ENCODE measurements at regions not wholly inside any gene's neighbourhood (a gene's known extent, or its start where the extent isn't known, plus 50 kb on each side); places are given as distances from the start of the nearest gene placed in this dataset.

DNA sequence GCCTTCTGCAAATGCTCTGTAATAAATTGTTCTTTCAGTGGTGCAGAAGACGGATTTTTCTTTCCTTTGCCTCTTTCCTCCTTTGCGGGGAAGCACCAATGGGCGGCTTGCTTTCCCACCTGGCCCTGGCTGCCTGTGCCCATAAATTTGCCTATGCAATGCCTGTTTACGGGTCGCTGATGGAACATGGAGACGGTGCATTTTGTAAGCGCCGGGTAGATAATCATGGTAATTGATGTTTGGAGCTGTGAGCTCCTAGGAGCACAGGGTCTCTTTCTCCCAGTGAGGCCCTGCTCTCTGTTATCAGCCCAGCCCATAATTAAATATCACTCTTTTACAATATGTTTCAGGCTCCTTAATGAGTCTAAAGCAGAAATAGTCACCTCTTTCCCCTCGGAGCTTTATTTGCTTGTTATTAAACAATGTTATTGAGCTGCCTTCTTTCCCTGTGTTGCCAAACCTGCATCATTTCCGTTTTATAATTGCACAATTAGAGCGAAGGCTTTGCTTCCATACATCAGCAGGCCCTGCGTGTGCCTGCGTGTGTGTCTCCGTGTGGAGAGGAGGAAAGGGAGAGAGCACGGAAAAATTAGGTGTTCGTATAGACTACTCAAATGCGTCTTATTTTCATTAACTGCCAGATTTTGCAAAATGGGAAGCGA lies 437.4 kb upstream of the POU3F3 start:
- TF ChIP-seq, protein P1, sequence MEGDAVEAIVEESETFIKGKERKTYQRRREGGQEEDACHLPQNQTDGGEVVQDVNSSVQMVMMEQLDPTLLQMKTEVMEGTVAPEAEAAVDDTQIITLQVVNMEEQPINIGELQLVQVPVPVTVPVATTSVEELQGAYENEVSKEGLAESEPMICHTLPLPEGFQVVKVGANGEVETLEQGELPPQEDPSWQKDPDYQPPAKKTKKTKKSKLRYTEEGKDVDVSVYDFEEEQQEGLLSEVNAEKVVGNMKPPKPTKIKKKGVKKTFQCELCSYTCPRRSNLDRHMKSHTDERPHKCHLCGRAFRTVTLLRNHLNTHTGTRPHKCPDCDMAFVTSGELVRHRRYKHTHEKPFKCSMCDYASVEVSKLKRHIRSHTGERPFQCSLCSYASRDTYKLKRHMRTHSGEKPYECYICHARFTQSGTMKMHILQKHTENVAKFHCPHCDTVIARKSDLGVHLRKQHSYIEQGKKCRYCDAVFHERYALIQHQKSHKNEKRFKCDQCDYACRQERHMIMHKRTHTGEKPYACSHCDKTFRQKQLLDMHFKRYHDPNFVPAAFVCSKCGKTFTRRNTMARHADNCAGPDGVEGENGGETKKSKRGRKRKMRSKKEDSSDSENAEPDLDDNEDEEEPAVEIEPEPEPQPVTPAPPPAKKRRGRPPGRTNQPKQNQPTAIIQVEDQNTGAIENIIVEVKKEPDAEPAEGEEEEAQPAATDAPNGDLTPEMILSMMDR (IDR thresholded peaks at IDR 0.05; ENCODE audit: extremely low read depth, insufficient read depth, missing control alignments) = no peak
- in situ Hi-C loops (cut with MboI; ENCODE audit: low pct_unique_long_range_greater_than_20kb, low sequenced_read_pairs, unreplicated experiment) = no loop called here
- DNase-seq (ENCODE audit: low spot score) = no peak

DNA sequence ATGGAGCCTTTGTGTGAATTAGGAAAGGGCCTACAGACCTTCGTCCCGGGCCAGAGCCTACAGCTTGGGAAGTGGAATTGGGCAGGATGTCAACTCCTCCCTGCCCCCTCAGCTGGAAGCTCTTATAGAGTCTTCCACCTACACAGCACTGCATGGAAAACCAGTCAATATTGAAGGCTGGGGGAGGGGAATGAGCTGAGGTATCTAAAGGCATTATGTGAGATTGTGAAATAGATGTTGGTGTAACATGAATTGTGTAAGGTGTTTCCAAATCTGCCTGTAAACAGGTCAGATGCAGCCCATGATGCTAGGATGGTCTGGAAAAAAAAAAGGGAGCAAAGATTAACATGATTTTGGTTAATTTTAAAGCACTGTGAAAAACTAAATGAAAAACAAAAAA lies 433.5 kb upstream of the POU3F3 start:
- no peak for DNase-seq (ENCODE audit: low spot score)
- TF ChIP-seq, protein P1 (IDR thresholded peaks at IDR 0.05; ENCODE audit: extremely low read depth, insufficient read depth, missing control alignments) = no peak
- in situ Hi-C loops (cut with MboI; ENCODE audit: low pct_unique_long_range_greater_than_20kb, low sequenced_read_pairs, unreplicated experiment) = no loop called here

DNA sequence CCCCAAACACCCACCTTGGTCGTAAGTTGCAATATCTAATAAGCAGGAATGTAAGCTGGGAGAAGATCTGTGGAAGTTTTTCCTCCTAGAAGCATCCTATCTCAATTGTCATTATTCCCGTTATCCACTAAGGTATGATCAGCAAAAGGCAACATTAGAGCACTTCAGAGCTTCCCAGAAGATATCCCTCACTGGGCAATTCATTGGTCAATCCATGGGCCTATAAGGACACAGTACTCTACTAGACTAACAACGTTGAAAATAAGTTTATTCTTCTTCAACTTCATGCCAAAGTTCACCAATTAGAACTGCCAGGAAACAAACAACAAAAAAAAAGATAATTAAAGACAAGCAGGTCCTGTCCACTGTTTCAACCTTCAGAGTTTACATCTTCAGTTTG lies 433.0 kb upstream of the POU3F3 start:
- TF ChIP-seq, protein P1 (IDR thresholded peaks at IDR 0.05; ENCODE audit: extremely low read depth, insufficient read depth, missing control alignments) = no peak
- DNase-seq (ENCODE audit: low spot score) = no peak
- in situ Hi-C loops (cut with MboI; ENCODE audit: low pct_unique_long_range_greater_than_20kb, low sequenced_read_pairs, unreplicated experiment) = no loop called here

DNA sequence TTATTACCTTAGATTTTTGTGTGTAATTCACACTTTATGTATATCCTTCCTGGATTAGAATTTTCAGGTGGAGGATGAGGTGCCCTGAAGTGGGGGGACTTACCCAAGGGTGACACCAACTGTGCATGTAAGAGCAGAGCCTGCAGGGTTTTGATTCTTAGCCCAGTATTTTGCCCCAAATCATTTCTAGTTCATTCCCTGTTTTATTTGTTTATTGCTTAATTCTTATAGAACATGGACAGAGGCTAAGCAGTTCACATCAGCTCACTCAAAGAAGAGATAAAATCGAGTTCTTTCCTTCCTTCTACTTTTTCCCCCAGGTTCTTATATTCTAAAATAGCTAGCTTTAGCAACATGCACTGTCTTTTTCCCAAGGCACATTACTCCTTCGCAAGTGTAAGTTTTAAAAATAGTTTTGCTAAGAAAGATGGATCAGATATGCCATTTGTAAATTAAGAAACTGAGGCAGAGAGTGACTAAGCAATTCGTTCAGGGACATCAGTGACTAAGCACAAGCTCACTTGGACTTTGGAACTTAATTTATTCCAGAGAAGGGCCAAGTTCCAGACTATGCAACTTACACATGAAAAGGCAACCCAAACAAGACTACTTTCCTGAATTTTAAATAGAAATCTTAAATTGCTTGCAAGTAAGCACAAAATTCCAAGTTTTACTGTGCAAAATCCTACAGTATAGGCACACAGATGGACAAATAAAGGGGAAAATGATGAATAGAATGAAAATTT lies 427.9 kb upstream of the POU3F3 start:
- TF ChIP-seq, protein P1 (IDR thresholded peaks at IDR 0.05; ENCODE audit: extremely low read depth, insufficient read depth, missing control alignments) = no peak
- in situ Hi-C loops (cut with MboI; ENCODE audit: low pct_unique_long_range_greater_than_20kb, low sequenced_read_pairs, unreplicated experiment) = no loop called here
- no peak for DNase-seq (ENCODE audit: low spot score)

DNA sequence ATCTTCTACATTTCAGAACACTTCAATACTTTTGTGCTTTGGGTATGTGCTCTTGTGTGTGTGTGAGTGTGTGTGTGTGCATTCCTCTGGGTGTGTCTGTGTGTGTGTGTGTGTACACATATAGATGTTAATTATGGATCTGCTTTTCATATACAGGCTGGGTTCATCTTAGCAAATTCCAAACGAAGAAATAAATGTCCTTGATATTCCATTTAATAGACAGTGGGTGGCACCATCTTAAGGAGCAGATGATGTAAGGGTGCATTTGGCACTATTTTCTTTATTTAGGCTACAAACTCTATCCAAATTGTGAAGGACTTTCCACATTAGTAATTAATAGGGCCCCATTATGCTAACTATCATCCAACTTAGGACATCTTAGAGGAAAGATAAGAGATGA lies 425.8 kb upstream of the POU3F3 start:
- no peak for DNase-seq (ENCODE audit: low spot score)
- in situ Hi-C loops (cut with MboI; ENCODE audit: low pct_unique_long_range_greater_than_20kb, low sequenced_read_pairs, unreplicated experiment) = no loop called here
- TF ChIP-seq, protein P1 (IDR thresholded peaks at IDR 0.05; ENCODE audit: extremely low read depth, insufficient read depth, missing control alignments) = no peak

DNA sequence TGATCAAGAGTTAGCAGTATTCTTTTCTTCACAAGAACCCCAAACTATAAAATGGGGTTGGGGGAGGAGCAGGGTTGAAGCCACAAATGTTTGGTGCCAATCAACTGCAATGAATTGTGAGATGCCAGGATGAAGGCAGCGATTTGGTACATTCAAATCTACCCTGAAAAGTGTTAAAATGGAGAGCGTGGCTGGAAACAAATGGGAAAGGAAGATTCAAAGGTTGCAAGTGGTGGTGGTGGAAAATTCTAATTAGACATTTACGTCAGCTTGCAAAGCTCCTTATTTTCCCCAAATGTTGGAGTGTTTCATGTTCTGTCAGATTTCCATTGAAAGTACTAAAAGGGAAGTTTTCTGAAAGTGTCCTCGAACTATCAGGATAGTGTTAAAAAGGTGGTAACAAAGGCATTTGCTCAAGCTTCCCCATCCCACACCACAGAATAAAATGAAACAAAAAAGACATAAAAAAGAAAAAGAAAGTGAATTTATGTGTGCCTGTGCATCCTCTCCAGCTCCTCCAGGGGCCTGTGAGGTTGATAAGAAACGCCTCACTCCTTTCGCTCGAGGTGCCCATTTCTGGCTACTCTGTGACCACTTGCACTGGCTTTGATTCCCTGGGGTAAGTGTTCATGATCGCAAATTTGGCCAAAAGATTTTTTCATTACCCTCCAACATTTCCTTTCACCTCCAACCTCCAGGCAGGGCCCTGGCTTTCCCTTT lies 424.1 kb upstream of the POU3F3 start:
- in situ Hi-C loops (cut with MboI; ENCODE audit: low pct_unique_long_range_greater_than_20kb, low sequenced_read_pairs, unreplicated experiment) = no loop called here
- DNase-seq (ENCODE audit: low spot score) = no peak
- TF ChIP-seq, protein P1 (IDR thresholded peaks at IDR 0.05; ENCODE audit: extremely low read depth, insufficient read depth, missing control alignments) = no peak
